CD4-positive, alpha-beta T cell (primary cell): ENCODE measurements at regions not wholly inside any gene's neighbourhood (a gene's known extent, or its start where the extent isn't known, plus 50 kb on each side); places are given as distances from the start of the nearest gene placed in this dataset.

Experiments used
- ATAC-seq: fragments of 200-7000 bp; cut with Tn5 transposase; one replicate; pipeline ENCODE4 v1.10.0; 2022; ENCODE audit warnings: mild to moderate bottlenecking; ENCODE audit not compliant: poor library complexity
- CTCF ChIA-PET: fragments of 350-600 bp; sonication (Branson Sonifier 250); formaldehyde crosslinking; loops from one replicate; lab custom pipeline; 2021; ENCODE audit warnings: antibody characterized with exemption, inconsistent platforms; lab: Charles Lee
- POLR2A ChIA-PET: fragments of 350-600 bp; sonication (Branson Sonifier 250); formaldehyde crosslinking; loops from one replicate; lab custom pipeline; 2021; ENCODE audit warnings: antibody characterized with exemption, inconsistent platforms; lab: Charles Lee
- DNase-seq, 14 experiments: peaks; one replicate each; pipeline ENCODE4 v3.0.0-alpha.2; 2013 to 2020; ENCODE audit warnings: mixed read lengths in 2 of 14
- H3K27ac ChIP-seq, 2 donors: one replicate each; pipeline versions ENCODE4 v1.5.1 to v1.7.0; 2013; ENCODE audit warnings: low read length in 2 of 2, low read depth in 1 of 2, mild to moderate bottlenecking in 1 of 2
- H3K27me3 ChIP-seq, 2 experiments: 1 replicate in 1 of 2; 2 replicates in 1 of 2; pipeline versions ENCODE4 v1.6.1 to v1.7.0; 2013; ENCODE audit warnings: low read length in 2 of 2, control low read depth in 1 of 2, mild to moderate bottlenecking in 1 of 2, moderate library complexity in 1 of 2; ENCODE audit not compliant: insufficient read depth in 2 of 2, control insufficient read depth in 1 of 2
- H3K36me3 ChIP-seq: one replicate; pipeline ENCODE4 v1.6.1; 2013; ENCODE audit warnings: low read length, control low read depth; ENCODE audit not compliant: insufficient read depth
- H3K4me1 ChIP-seq: one replicate; pipeline ENCODE4 v1.6.1; 2013; ENCODE audit warnings: low read length, control low read depth; ENCODE audit not compliant: insufficient read depth
- H3K4me3 ChIP-seq: one replicate; pipeline ENCODE4 v1.5.1; 2013; ENCODE audit warnings: mild to moderate bottlenecking, low read length, moderate library complexity
- H3K9me3 ChIP-seq, 2 experiments: 1 replicate in 1 of 2; 2 replicates in 1 of 2; pipeline versions ENCODE4 v1.6.1 to v1.7.0; 2013; ENCODE audit warnings: low read length in 2 of 2, mild to moderate bottlenecking in 2 of 2, control low read depth in 1 of 2, moderate library complexity in 1 of 2; ENCODE audit not compliant: control insufficient read depth in 1 of 2, insufficient read depth in 1 of 2
- H3K27ac Mint-ChIP-seq: one replicate; pipeline ENCODE4 v1.8.0; 2020; ENCODE audit warnings: mixed read lengths
- H3K27me3 Mint-ChIP-seq: one replicate; pipeline ENCODE4 v1.8.0; 2021; ENCODE audit warnings: mixed read lengths
- H3K36me3 Mint-ChIP-seq: one replicate; pipeline ENCODE4 v1.8.0; 2021; ENCODE audit warnings: low read depth, mixed read lengths
- H3K4me1 Mint-ChIP-seq: one replicate; pipeline ENCODE4 v1.8.0; 2021; ENCODE audit warnings: low read depth, mixed read lengths
- H3K4me3 Mint-ChIP-seq: one replicate; pipeline ENCODE4 v1.8.0; 2020; ENCODE audit warnings: mild to moderate bottlenecking, mixed read lengths
- H3K9me3 Mint-ChIP-seq: one replicate; pipeline ENCODE4 v1.8.0; 2020; ENCODE audit warnings: mixed read lengths
- CTCF ChIP-seq: fragments of 200-600 bp; IDR thresholded peaks from one replicate; pipeline ENCODE4 v1.8.0; 2022; ENCODE audit warnings: antibody characterized with exemption, mild to moderate bottlenecking
- intact Hi-C, 2 experiments: fragments of 100-400 bp; cut with DNase I in 1 of 2; cut with micrococcal nuclease in 1 of 2; formaldehyde crosslinking; loops; one replicate each; pipeline versions ENCODE4 v1.15.1 to v1.9.0; 2023 to 2025; cut with DNase I, micrococcal nuclease

- POLR2A ChIA-PET: no interaction called here
Observed at GRCh38 chr1:115450501-115451040, 112.5 kb upstream of the NGF start.

GRCh38 chr1:115448282-115449044 lies 110.4 kb upstream of the NGF start:
- no peak overlapping the region for H3K4me3 Mint-ChIP-seq

More at GRCh38 chr1:115450501-115451040, 112.5 kb upstream of the NGF start:
- no peaks in the 10 kb centered on the region for H3K9me3 ChIP-seq
- no peak overlapping the region for H3K4me3 ChIP-seq
- TF ChIP-seq CTCF: no peak
- Mint-ChIP-seq H3K27me3 (peaks cover 3% of the 10 kb centered on the region), H3K27ac (no peak overlapping the region), H3K9me3 (no peaks in the 10 kb centered on the region), H3K36me3 (no peaks in the 10 kb centered on the region), H3K4me1 (no peaks in the 10 kb centered on the region), H3K4me3 (no peak overlapping the region)
- CTCF ChIA-PET: no interaction called here
- no peak overlapping the region for H3K27ac ChIP-seq
- no peak for DNase-seq
- no peaks in the 10 kb centered on the region for H3K4me1 ChIP-seq
- ATAC-seq: no peak
- intact Hi-C loops: no loop called here
- H3K36me3 ChIP-seq: no peaks in the 10 kb centered on the region
- no peaks in the 10 kb centered on the region for H3K27me3 ChIP-seq

DNA sequence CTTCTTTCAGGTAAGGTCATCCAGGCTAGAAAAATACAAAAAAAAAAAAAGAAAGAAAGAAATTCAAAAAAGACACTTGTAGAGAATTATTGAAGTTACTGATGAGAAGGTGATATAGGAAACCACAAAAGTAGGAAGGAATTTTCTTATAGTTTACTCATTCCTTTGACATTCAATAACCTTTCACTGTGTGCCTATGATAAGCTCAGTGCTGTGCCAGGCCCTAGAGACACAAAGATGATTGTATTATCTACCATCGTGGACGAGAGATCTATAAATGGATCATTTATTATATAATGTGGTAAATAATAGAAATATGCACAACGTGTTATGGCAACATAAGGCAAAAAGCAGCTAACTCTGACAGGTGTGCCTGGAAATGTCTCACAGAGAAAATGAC lies 109.6 kb upstream of the NGF start:
- H3K27me3 Mint-ChIP-seq: peaks cover 8% of the 10 kb centered on the region
- CTCF ChIA-PET: no interaction called here

More at GRCh38 chr1:115448282-115449044, 110.4 kb upstream of the NGF start:
- no peak for DNase-seq
- TF ChIP-seq CTCF: no peak
- H3K27ac Mint-ChIP-seq: no peak overlapping the region
- H3K27me3 Mint-ChIP-seq: peaks cover 8% of the 10 kb centered on the region
- H3K36me3 ChIP-seq: no peaks in the 10 kb centered on the region
- POLR2A ChIA-PET: no interaction called here
- intact Hi-C loops: no loop called here
- H3K27me3 ChIP-seq: no peaks in the 10 kb centered on the region
- ATAC-seq: no peak
- no peaks in the 10 kb centered on the region for H3K4me1 Mint-ChIP-seq
- H3K4me1 ChIP-seq: no peaks in the 10 kb centered on the region
- CTCF ChIA-PET: interaction anchor here (1.3 kb wide), 1 partner anchor 21 kb away, joined by 3 read pairs; no protein-coding TSS in a partner anchor
- H3K4me3 ChIP-seq: no peak overlapping the region
- no peaks in the 10 kb centered on the region for H3K36me3 Mint-ChIP-seq
- H3K9me3 ChIP-seq: no peaks in the 10 kb centered on the region
- no peaks in the 10 kb centered on the region for H3K9me3 Mint-ChIP-seq
- no peak overlapping the region for H3K27ac ChIP-seq

More for the DNA sequence above, 109.6 kb upstream of the NGF start:
- H3K27me3 ChIP-seq: no peaks in the 10 kb centered on the region
- no peak overlapping the region for H3K27ac ChIP-seq
- H3K4me3 Mint-ChIP-seq: no peak overlapping the region
- no peak for TF ChIP-seq CTCF
- H3K36me3 ChIP-seq: no peaks in the 10 kb centered on the region
- H3K9me3 ChIP-seq: no peaks in the 10 kb centered on the region
- H3K27ac Mint-ChIP-seq: no peak overlapping the region
- POLR2A ChIA-PET: no interaction called here
- no peaks in the 10 kb centered on the region for H3K4me1 Mint-ChIP-seq
- DNase-seq: no peak
- intact Hi-C loops: no loop called here
- H3K4me1 ChIP-seq: no peaks in the 10 kb centered on the region
- H3K4me3 ChIP-seq: no peak overlapping the region
- ATAC-seq: no peak
- H3K36me3 Mint-ChIP-seq: no peaks in the 10 kb centered on the region
- H3K9me3 Mint-ChIP-seq: no peaks in the 10 kb centered on the region
